ENCODE measurements at regions not wholly inside any gene's neighbourhood (a gene's known extent, or its start where the extent isn't known, plus 50 kb on each side); places are given as distances from the start of the nearest gene placed in this dataset.

DNA sequence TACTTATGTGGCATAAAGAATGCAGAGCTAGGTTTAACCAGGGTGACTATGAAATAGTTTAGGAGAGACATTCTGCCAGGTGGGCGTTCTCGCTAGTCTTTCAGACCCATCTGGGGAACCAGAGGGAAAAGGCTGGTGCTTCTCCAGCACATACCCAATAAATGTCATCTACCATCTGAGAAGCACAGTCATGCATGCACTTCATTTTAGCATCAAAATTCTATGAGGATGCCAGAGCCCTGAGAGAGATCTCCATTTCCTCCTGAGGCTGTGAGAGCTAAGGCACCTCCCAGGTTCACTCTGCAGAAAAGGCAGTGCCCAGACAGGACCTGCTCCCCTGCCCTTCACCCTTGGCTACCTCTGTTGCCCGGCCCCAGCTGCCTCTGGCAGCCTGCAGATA, 196.2 kb upstream of the PRNP start:
- no peaks in the 10 kb centered on the region for H3K9me3 ChIP-seq (ENCODE audit: insufficient read depth, low read length, severe bottlenecking)
- peaks cover 32% of the 10 kb centered on the region for H3K27me3 ChIP-seq (ENCODE audit: insufficient read depth, low read length, poor library complexity)
- H3K4me2 ChIP-seq (ENCODE audit: insufficient read depth, low read length), result no peak overlapping the region
- H3K9ac ChIP-seq (ENCODE audit: low read depth, low read length), result no peak overlapping the region
- H3K4me3 ChIP-seq (ENCODE audit: low read depth in 1 of 2, low read length in 2 of 2), result no peak overlapping the region
- H3K79me2 ChIP-seq (ENCODE audit: insufficient read depth, low read length), result no peaks in the 10 kb centered on the region
- ATAC-seq (ENCODE audit: insufficient read depth, low read depth) (no peak), DNase-seq (no peak)
- no peaks in the 10 kb centered on the region for H3K4me1 ChIP-seq (ENCODE audit: insufficient read depth, low read length)
- no peak overlapping the region for H3K27ac ChIP-seq (ENCODE audit: low read length)
- no peak overlapping the region for H2AFZ ChIP-seq (ENCODE audit: low read depth, low read length)
- H3K36me3 ChIP-seq (ENCODE audit: insufficient read depth, low read length), result no peaks in the 10 kb centered on the region
- H4K20me1 ChIP-seq (ENCODE audit: insufficient read depth, low read length), result no peaks in the 10 kb centered on the region
- TF ChIP-seq, protein P1, sequence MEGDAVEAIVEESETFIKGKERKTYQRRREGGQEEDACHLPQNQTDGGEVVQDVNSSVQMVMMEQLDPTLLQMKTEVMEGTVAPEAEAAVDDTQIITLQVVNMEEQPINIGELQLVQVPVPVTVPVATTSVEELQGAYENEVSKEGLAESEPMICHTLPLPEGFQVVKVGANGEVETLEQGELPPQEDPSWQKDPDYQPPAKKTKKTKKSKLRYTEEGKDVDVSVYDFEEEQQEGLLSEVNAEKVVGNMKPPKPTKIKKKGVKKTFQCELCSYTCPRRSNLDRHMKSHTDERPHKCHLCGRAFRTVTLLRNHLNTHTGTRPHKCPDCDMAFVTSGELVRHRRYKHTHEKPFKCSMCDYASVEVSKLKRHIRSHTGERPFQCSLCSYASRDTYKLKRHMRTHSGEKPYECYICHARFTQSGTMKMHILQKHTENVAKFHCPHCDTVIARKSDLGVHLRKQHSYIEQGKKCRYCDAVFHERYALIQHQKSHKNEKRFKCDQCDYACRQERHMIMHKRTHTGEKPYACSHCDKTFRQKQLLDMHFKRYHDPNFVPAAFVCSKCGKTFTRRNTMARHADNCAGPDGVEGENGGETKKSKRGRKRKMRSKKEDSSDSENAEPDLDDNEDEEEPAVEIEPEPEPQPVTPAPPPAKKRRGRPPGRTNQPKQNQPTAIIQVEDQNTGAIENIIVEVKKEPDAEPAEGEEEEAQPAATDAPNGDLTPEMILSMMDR (IDR thresholded peaks at IDR 0.05; ENCODE audit: borderline replicate concordance, extremely low read depth, low read length, poor library complexity, severe bottlenecking), result no peak
- no peak for TF ChIP-seq EZH2 (IDR thresholded peaks at IDR 0.05; ENCODE audit: borderline replicate concordance, low read depth, low read length, severe bottlenecking)

DNA sequence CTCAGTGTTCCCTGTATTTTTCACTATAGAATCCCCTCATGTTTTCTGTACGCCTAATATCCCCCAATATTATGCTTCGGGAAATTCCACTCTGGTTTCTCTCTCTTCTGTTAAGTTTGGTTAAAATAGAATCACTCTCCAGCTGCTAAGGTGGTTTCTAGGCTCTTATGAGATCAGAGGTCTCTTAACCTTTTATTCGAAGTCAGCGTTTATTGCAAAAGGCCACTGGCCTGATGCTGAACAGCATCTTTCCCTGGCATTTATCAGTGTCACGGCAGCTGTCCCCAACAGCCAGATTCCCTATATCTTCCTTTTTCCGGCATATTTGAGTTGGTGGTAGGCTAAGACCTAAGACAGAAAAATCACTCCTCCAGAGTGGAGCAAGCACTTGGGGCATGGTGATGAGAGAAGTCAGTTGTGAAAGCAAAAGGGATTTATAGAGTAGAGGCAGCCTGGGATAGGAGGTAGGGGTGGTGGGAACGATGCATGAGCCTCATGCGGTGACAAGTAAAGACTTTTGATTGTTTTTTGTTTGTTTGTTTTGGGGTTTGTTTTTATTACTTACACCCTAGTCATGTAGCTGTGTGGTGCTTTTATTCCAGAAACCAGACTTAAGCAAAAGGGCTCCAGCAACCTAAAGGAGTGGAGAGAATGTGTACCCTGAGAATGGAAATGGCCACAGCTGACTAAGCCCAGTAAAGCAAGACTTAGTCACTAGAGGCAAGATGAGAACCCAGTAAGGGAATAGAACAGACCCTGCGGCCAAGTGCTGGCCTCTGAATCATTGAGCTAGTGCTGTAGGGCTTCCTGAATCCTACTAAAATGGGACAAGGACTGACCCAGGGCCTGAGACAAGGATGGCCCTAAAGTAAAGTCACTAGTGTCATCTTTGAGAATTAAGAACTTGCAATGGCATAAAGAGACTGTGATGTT, 197.6 kb upstream of the PRNP start:
- H3K27me3 ChIP-seq (ENCODE audit: insufficient read depth, low read length, poor library complexity), result peaks cover 37% of the 10 kb centered on the region

DNA sequence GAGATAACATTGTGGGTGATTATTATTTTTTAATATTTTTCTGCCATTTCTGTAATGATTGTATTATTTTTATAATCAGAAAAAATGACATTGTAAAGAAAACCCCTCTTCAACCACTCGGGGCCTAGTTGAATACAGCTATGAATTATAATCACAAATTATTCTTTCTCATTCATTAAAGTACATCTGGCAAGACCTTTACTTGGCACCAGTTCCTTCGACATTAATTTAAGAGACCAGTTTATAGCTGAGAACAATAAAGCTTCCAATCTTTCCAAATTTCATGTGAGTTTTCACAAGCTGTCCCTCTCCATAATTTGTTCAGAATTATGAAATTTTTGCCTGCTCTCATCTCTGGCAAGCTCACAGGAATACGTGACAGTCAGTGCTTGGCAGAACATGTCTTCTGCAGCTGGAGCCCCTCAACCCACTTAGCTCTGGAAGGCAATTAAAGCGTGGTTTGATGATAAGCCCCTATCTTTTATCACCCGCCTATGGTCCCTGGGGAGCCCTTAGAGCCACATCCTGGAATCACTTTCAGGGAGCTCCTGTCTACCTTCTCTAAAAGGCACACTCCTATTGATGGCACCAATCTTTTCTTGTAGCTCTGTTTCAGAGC, 201.8 kb upstream of the PRNP start:
- Histone ChIP-seq H3K4me2 (ENCODE audit: insufficient read depth, low read length) (no peak overlapping the region), H3K27me3 (ENCODE audit: insufficient read depth, low read length, poor library complexity) (peaks cover 42% of the 10 kb centered on the region), H3K4me1 (ENCODE audit: insufficient read depth, low read length) (peaks cover 3% of the 10 kb centered on the region; the same call in 1 of the 2 replicates), H2AFZ (ENCODE audit: low read depth, low read length) (no peak overlapping the region), H3K9ac (ENCODE audit: low read depth, low read length) (no peak overlapping the region), H3K4me3 (ENCODE audit: low read depth in 1 of 2, low read length in 2 of 2) (no peak overlapping the region), H3K36me3 (ENCODE audit: insufficient read depth, low read length) (no peaks in the 10 kb centered on the region), H3K9me3 (ENCODE audit: insufficient read depth, low read length, severe bottlenecking) (no peaks in the 10 kb centered on the region), H3K79me2 (ENCODE audit: insufficient read depth, low read length) (no peaks in the 10 kb centered on the region), H4K20me1 (ENCODE audit: insufficient read depth, low read length) (no peaks in the 10 kb centered on the region), H3K27ac (ENCODE audit: low read length) (no peak overlapping the region)
- ATAC-seq (ENCODE audit: insufficient read depth, low read depth) (no peak), DNase-seq (peak; percentile 16)
- TF ChIP-seq EZH2 (IDR thresholded peaks at IDR 0.05; ENCODE audit: borderline replicate concordance, low read depth, low read length, severe bottlenecking), result no peak
- TF ChIP-seq, protein P1 (IDR thresholded peaks at IDR 0.05; ENCODE audit: borderline replicate concordance, extremely low read depth, low read length, poor library complexity, severe bottlenecking), result no peak

More for the DNA sequence above, 197.6 kb upstream of the PRNP start:
- H3K9ac ChIP-seq (ENCODE audit: low read depth, low read length), result no peak overlapping the region
- no peak overlapping the region for H2AFZ ChIP-seq (ENCODE audit: low read depth, low read length)
- no peaks in the 10 kb centered on the region for H3K9me3 ChIP-seq (ENCODE audit: insufficient read depth, low read length, severe bottlenecking)
- no peak overlapping the region for H3K4me2 ChIP-seq (ENCODE audit: insufficient read depth, low read length)
- ATAC-seq (ENCODE audit: insufficient read depth, low read depth) (no peak), DNase-seq (no peak)
- no peaks in the 10 kb centered on the region for H3K36me3 ChIP-seq (ENCODE audit: insufficient read depth, low read length)
- no peak overlapping the region for H3K4me3 ChIP-seq (ENCODE audit: low read depth in 1 of 2, low read length in 2 of 2)
- H3K79me2 ChIP-seq (ENCODE audit: insufficient read depth, low read length), result no peaks in the 10 kb centered on the region
- no peaks in the 10 kb centered on the region for H4K20me1 ChIP-seq (ENCODE audit: insufficient read depth, low read length)
- H3K27ac ChIP-seq (ENCODE audit: low read length), result no peak overlapping the region
- TF ChIP-seq, protein P1 (IDR thresholded peaks at IDR 0.05; ENCODE audit: borderline replicate concordance, extremely low read depth, low read length, poor library complexity, severe bottlenecking), result no peak
- no peak for TF ChIP-seq EZH2 (IDR thresholded peaks at IDR 0.05; ENCODE audit: borderline replicate concordance, low read depth, low read length, severe bottlenecking)
- peaks cover 3% of the 10 kb centered on the region; the same call in 1 of the 2 replicates for H3K4me1 ChIP-seq (ENCODE audit: insufficient read depth, low read length)

Measured in DND-41 (cell line).